SJCRH30 (cell line): ENCODE measurements at regions not wholly inside any gene's neighbourhood (a gene's known extent, or its start where the extent isn't known, plus 50 kb on each side); places are given as distances from the start of the nearest gene placed in this dataset.

Experiments
- DNase-seq, 2 experiments: peaks; one replicate each; pipeline ENCODE4 v3.0.0-alpha.2; 2015 to 2020
- H3K27ac ChIP-seq: fragments of 250-450 bp; sonication (Bioruptor Pico); 2 replicates; pipeline ENCODE4 v1.5.1; 2020; ENCODE audit warnings: mild to moderate bottlenecking, moderate library complexity
- H3K27me3 ChIP-seq: fragments of 250-450 bp; sonication (Bioruptor Pico); 2 replicates; pipeline ENCODE4 v1.5.1; 2020; ENCODE audit warnings: mild to moderate bottlenecking, moderate library complexity
- H3K36me3 ChIP-seq: fragments of 250-450 bp; sonication (Bioruptor Pico); 2 replicates; pipeline ENCODE4 v1.5.1; 2020; ENCODE audit warnings: mild to moderate bottlenecking, moderate library complexity
- H3K4me1 ChIP-seq: fragments of 250-450 bp; sonication (Bioruptor Pico); 2 replicates; pipeline ENCODE4 v1.5.1; 2020; ENCODE audit warnings: mild to moderate bottlenecking, moderate library complexity
- H3K4me3 ChIP-seq: fragments of 250-450 bp; sonication (Bioruptor Pico); 2 replicates; pipeline ENCODE4 v1.5.1; 2020; ENCODE audit warnings: mild to moderate bottlenecking, moderate library complexity
- H3K9me3 ChIP-seq: fragments of 250-450 bp; sonication (Bioruptor Pico); replicated peaks from 2 replicates; pipeline ENCODE4 v1.5.1; 2020; ENCODE audit warnings: mild to moderate bottlenecking, moderate library complexity

- DNase-seq, result no peak
Measured at GRCh38 chr3:65196663-65197062, 508.9 kb upstream of the ADAMTS9 start.

DNA sequence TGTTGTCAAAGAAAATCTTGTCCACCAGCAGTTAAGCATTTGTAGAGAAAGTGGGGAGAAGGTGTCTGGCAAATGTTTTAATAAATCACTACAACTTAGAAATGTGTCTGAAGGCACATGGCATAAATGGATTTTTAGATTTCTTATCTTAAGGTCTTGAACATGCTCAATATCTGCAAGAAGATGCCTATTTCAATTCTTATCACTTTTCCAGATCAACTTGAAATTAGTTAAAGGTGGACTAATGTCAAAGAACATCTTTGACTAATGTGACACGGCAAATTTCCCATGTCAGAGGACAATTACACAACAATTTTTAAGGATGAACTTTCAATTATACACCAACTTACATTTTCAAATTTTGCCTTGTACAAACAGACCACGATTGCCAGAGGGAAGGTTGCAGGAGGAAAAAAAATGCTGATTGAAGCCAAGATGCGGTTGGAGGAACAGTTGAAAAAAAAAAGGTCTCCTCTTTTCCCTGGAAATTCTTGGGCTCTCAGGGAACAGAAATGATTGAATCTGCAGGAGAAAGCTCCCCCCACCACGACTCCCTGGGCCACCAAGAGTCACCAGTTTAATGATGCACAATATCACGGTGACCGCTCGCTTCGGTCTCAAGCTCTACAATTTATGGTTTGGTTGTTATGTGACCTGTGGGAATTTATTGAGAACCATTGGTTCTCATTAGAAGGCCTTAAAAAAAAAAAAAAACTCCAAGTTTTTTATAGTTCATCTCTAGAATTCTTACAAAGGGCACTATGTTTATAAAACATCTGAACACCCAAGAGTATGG lies 507.6 kb upstream of the ADAMTS9 start:
- H3K27ac ChIP-seq, result no peak overlapping the region

More at GRCh38 chr3:65196663-65197062, 508.9 kb upstream of the ADAMTS9 start:
- Histone ChIP-seq H3K27me3 (no peaks in the 10 kb centered on the region), H3K4me3 (no peak overlapping the region), H3K4me1 (no peaks in the 10 kb centered on the region), H3K36me3 (no peaks in the 10 kb centered on the region), H3K9me3 (no peaks in the 10 kb centered on the region), H3K27ac (no peak overlapping the region)

DNA sequence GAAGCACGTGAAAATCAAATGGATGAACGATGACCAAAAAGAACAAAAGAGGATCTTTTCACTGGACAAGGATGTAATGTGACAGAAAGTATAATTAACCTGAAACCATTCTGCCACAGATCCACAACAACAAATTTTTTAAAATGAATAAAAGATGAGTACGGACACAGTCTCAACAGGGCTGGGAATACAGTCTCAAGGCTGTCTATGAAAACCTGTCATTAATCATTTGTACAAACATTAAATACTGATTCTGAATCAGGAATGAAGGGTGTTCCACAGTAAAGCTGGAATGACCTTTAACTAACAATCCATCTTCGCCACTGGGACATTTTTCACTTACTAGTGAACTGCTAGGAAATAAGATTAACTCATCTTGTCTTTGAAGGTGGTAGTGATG lies 506.9 kb upstream of the ADAMTS9 start:
- no peak for DNase-seq
- Histone ChIP-seq H3K4me3 (no peak overlapping the region), H3K36me3 (no peaks in the 10 kb centered on the region), H3K4me1 (no peaks in the 10 kb centered on the region), H3K27ac (no peak overlapping the region), H3K27me3 (no peaks in the 10 kb centered on the region), H3K9me3 (no peaks in the 10 kb centered on the region)

More for the DNA sequence above, 507.6 kb upstream of the ADAMTS9 start:
- Histone ChIP-seq H3K4me1 (no peaks in the 10 kb centered on the region), H3K4me3 (no peak overlapping the region), H3K36me3 (no peaks in the 10 kb centered on the region), H3K9me3 (no peaks in the 10 kb centered on the region), H3K27me3 (no peaks in the 10 kb centered on the region)
- DNase-seq, result no peak

- Histone ChIP-seq H3K9me3 (no peaks in the 10 kb centered on the region), H3K4me1 (no peaks in the 10 kb centered on the region), H3K27me3 (no peaks in the 10 kb centered on the region), H3K4me3 (no peak overlapping the region), H3K36me3 (no peaks in the 10 kb centered on the region), H3K27ac (no peak overlapping the region)
- no peak for DNase-seq
Measured at GRCh38 chr3:65194047-65194714, 506.4 kb upstream of the ADAMTS9 start.

GRCh38 chr3:65193531-65193930 lies 505.7 kb upstream of the ADAMTS9 start:
- no peaks in the 10 kb centered on the region for H3K27me3 ChIP-seq
- H3K4me3 ChIP-seq, result no peak overlapping the region
- H3K27ac ChIP-seq, result no peak overlapping the region
- no peak for DNase-seq
- no peaks in the 10 kb centered on the region for H3K4me1 ChIP-seq
- no peaks in the 10 kb centered on the region for H3K9me3 ChIP-seq
- H3K36me3 ChIP-seq, result no peaks in the 10 kb centered on the region

- Histone ChIP-seq H3K4me3 (no peak overlapping the region), H3K27me3 (no peaks in the 10 kb centered on the region), H3K27ac (no peak overlapping the region), H3K36me3 (no peaks in the 10 kb centered on the region), H3K9me3 (no peaks in the 10 kb centered on the region), H3K4me1 (no peaks in the 10 kb centered on the region)
- no peak for DNase-seq
Measured at GRCh38 chr3:65190111-65190510, 502.3 kb upstream of the ADAMTS9 start.

GRCh38 chr3:65186268-65186667 lies 498.5 kb upstream of the ADAMTS9 start:
- no peaks in the 10 kb centered on the region for H3K4me1 ChIP-seq
- no peak overlapping the region for H3K4me3 ChIP-seq
- no peaks in the 10 kb centered on the region for H3K36me3 ChIP-seq
- no peak for DNase-seq
- H3K27me3 ChIP-seq, result no peaks in the 10 kb centered on the region
- H3K27ac ChIP-seq, result no peak overlapping the region
- no peaks in the 10 kb centered on the region for H3K9me3 ChIP-seq

- Histone ChIP-seq H3K27ac (no peak overlapping the region), H3K4me3 (no peak overlapping the region), H3K36me3 (no peaks in the 10 kb centered on the region), H3K4me1 (no peaks in the 10 kb centered on the region), H3K27me3 (no peaks in the 10 kb centered on the region), H3K9me3 (no peaks in the 10 kb centered on the region)
- DNase-seq, result no peak
Measured at GRCh38 chr3:65182682-65183081, 494.9 kb upstream of the ADAMTS9 start.

DNA sequence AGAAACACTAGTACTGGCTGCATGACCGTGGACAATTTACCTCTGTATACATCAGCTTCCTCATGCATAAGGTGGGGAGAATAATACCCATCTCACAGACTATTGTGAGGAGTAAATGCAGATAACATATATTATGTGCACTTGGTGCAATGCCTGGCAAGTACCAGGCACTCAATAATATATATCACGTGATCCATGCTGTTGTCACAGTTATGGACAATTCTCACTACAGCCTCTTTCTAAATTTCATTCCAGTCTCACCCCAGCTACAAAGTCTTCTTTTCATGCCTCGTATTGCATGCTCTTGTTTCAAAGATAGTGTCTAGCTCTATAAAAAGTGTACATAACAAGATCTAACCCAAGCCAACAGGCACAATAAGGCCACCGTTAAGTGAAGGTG lies 494.3 kb upstream of the ADAMTS9 start:
- Histone ChIP-seq H3K27me3 (no peaks in the 10 kb centered on the region), H3K27ac (no peak overlapping the region), H3K4me3 (no peak overlapping the region), H3K36me3 (no peaks in the 10 kb centered on the region), H3K4me1 (no peaks in the 10 kb centered on the region), H3K9me3 (no peaks in the 10 kb centered on the region)
- no peak for DNase-seq

GRCh38 chr3:65181391-65181871 lies 493.6 kb upstream of the ADAMTS9 start:
- no peak for DNase-seq
- no peaks in the 10 kb centered on the region for H3K36me3 ChIP-seq
- H3K9me3 ChIP-seq, result no peaks in the 10 kb centered on the region
- no peak overlapping the region for H3K4me3 ChIP-seq
- no peak overlapping the region for H3K27ac ChIP-seq
- no peaks in the 10 kb centered on the region for H3K27me3 ChIP-seq
- H3K4me1 ChIP-seq, result no peaks in the 10 kb centered on the region

DNA sequence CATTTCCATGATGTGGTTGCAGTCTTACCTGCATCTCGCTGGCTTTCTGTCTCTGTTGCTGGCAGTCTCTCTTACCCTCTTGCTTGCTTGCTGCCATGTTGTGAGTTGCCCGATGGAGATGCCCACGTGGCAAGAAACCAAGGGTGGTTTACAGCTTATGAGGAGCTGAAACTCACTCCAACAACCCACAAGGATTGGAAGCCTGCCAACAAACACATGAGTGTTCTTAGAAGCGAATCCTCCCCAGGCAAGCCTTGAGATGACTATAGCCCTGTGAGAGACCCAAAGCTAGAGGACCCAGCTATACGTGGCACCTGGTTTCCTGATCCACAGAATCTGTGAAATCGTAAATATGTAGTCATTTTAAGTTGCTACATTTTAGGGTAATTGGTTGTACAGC lies 490.9 kb upstream of the ADAMTS9 start:
- Histone ChIP-seq H3K27me3 (no peaks in the 10 kb centered on the region), H3K9me3 (no peaks in the 10 kb centered on the region), H3K36me3 (no peaks in the 10 kb centered on the region), H3K4me3 (no peak overlapping the region), H3K4me1 (no peaks in the 10 kb centered on the region), H3K27ac (no peak overlapping the region)
- peak in 1 of 2 experiments; percentile 19 for DNase-seq

DNA sequence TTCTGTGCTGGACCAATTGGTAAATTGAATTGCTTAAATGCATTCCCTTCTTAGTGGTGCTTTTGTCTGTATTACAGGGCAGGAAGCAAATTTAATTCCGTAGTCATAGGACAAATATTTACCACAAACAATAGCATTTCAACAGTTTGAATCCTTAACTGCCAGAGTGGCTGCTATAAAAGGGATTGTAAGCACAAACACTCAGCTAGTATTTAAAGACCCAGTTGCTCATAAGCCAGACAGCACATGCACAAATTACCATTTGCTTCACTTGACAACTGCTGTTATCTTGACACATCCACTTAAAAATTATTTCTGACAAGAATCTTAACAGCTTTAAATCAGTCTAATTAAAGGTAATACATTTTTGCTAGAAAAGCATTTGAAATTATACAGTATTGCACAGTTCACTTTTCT lies 490.2 kb upstream of the ADAMTS9 start:
- Histone ChIP-seq H3K27me3 (no peaks in the 10 kb centered on the region), H3K27ac (no peak overlapping the region), H3K4me1 (no peaks in the 10 kb centered on the region), H3K9me3 (no peaks in the 10 kb centered on the region), H3K36me3 (no peaks in the 10 kb centered on the region), H3K4me3 (no peak overlapping the region)
- DNase-seq, result no peak

- no peaks in the 10 kb centered on the region for H3K4me1 ChIP-seq
- DNase-seq, result no peak
- H3K27ac ChIP-seq, result no peak overlapping the region
- H3K9me3 ChIP-seq, result no peaks in the 10 kb centered on the region
- H3K4me3 ChIP-seq, result no peak overlapping the region
- H3K27me3 ChIP-seq, result no peaks in the 10 kb centered on the region
- H3K36me3 ChIP-seq, result no peaks in the 10 kb centered on the region
Measured at GRCh38 chr3:65174713-65175112, 486.9 kb upstream of the ADAMTS9 start.

DNA sequence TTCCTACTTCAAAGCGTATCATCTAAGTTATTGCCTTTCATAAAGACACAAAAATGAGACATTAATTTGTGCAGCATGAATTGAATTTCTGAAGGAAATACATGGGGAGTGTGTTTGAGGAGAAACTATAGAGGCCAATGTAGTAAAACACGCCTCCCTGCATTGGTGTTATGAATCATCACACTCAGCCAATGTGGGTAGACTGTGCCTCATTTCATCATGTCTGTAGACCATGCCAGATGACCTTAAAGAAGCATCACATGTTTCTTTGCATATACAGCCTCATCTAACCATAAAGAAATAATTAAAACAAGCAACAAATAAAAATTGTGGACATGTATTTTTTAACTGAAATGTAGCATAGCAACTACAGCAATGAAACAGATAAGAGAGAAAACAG lies 486.0 kb upstream of the ADAMTS9 start:
- Histone ChIP-seq H3K4me1 (no peaks in the 10 kb centered on the region), H3K27ac (no peak overlapping the region), H3K9me3 (no peaks in the 10 kb centered on the region), H3K27me3 (no peaks in the 10 kb centered on the region), H3K4me3 (no peak overlapping the region), H3K36me3 (no peaks in the 10 kb centered on the region)
- no peak for DNase-seq

DNA sequence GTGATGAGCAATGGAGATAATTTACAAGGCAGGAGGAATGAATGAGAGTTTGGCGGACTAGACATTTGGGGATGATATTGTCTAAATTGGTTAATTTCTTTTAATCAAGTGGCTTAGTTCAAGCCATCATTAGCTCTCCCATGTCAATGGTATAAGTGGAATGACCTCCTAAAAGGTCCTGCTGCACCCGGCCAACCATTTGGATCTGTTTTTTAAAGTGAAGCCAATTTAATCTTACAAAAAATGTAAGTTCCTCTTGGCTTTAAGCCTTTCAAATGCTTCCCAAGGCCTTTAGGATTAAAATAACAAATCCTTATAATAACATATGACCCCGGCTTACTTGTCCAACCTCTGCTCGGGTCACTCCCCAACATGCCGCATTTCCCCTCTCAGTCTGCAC lies 484.4 kb upstream of the ADAMTS9 start:
- Histone ChIP-seq H3K36me3 (no peaks in the 10 kb centered on the region), H3K4me1 (no peaks in the 10 kb centered on the region), H3K27ac (no peak overlapping the region), H3K4me3 (no peak overlapping the region), H3K27me3 (no peaks in the 10 kb centered on the region), H3K9me3 (no peaks in the 10 kb centered on the region)
- no peak for DNase-seq
